GM19455 (cell line): ENCODE measurements at regions not wholly inside any gene's neighbourhood (a gene's known extent, or its start where the extent isn't known, plus 50 kb on each side); places are given as distances from the start of the nearest gene placed in this dataset.

Experiments used
- ATAC-seq: cut with Tn5 transposase; IDR thresholded peaks from one replicate; pipeline ENCODE4 v1.9.1; 2021; ENCODE audit not compliant: unreplicated experiment

DNA sequence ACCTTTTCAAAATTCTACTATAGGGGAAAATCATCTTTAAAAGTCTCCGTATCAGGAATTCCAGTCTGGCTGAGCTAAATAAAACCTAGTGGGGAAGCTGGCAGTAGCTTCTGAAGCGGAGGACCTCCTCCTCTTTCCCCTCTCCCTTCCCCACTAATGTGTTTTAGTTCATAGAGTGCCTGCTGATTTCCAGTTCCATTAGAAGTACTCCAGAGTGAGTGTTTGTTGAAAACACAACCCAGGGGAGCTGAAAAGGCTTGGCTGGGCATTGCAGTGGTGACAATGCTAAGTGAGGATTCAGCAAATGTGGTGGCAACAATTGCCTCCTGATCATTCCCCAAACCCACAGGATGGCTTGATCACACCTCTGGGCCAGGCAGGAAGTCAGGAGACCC, 144.2 kb upstream of the FRMD6 start:
- no peak for ATAC-seq

GRCh38 chr14:51507906-51508511, 143.7 kb upstream of the FRMD6 start:
- ATAC-seq = no peak

DNA sequence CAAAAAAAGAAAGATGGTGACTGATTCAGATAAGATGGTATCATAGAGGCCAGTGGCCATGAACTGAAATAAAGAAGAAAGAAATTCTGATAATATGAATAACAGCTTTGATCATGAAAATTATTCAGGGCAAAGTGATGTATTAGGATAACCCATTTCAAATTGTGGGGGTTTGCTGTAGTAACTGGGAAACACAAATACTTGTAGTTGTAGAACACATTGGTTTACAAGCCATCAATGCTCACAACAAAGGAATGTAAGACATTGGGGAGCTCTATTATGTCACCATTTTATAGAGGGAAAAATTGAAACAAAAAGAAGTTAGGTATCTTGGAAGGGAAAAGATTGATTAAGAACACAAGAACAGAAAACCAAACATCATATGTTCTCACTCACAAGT, 140.4 kb upstream of the FRMD6 start:
- no peak for ATAC-seq

DNA sequence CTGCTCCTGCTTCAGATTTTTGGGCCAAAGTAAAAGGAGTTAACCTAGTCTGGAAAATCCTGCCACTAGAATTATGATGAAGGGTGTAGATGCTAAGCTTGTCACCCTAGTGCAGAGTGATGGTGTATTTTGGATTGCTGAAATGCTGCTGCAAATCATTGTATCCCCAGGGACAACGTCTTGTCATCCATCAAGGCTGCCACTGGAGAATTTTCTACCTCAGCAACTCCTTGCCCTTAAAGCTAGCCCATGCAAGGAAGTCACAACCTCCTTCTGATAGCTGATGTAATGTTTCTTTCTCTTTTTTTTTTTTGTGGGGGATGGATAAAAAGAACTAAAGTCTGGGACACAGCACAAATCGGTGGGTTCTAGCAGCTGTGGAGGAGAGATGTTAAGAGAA, 139.4 kb upstream of the FRMD6 start:
- no peak for ATAC-seq

- ATAC-seq = no peak
Measured at GRCh38 chr14:51513281-51513680, 138.4 kb upstream of the FRMD6 start.

DNA sequence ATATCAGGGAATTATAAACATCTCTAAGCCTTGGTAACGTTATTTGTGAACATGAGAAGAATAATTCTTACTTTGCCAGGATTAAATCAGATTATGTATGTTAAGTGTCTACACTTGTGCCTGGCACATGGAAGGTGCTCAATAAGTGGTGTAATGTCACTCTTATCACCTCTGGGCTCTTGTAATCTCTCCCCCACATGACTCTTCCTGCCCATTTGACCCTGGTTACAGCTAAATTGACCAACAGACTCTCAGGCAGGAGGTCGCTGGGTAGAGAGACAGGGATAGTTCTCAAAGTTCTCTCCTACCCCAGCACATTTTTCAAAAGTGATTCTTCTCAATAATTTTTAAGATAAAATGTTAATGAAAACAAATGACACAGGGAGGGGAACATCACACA, 137.8 kb upstream of the FRMD6 start:
- ATAC-seq = no peak

- ATAC-seq = no peak
Measured at GRCh38 chr14:51515611-51516010, 136.1 kb upstream of the FRMD6 start.

DNA sequence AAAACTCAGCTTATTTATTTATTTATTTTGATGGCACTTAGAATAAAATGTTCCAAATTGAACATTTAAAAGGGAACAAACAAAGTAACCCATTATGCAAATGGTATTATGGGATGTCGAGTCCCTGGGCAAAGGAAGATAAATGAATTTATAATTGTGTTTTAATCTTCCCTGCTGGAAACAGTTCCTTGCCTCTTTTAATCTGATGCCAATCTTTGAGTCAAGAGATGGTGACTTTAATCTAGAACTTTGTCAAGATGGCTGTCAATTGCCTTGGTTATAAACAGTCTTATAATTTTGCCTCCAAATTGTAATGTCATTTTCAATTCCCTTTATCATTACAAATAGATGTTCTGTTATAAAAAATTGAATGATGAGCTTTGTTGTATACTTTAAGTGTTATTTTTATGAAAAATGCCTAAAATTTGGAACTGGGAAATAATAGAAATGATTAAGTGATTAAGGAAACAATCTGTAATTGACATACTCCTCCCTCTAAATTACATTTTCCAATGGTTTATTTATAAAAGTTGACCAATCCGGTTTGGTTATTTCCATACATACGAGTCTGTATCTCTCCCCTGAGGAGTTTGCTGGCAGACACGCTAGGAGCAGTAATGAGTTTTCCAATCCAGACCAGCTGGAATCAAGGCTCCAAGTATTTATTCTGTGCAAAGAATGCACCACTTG, 134.9 kb upstream of the FRMD6 start:
- no peak for ATAC-seq

- no peak for ATAC-seq
Measured at GRCh38 chr14:51518280-51518679, 133.4 kb upstream of the FRMD6 start.

GRCh38 chr14:51518711-51519110, 133.0 kb upstream of the FRMD6 start:
- ATAC-seq = no peak

DNA sequence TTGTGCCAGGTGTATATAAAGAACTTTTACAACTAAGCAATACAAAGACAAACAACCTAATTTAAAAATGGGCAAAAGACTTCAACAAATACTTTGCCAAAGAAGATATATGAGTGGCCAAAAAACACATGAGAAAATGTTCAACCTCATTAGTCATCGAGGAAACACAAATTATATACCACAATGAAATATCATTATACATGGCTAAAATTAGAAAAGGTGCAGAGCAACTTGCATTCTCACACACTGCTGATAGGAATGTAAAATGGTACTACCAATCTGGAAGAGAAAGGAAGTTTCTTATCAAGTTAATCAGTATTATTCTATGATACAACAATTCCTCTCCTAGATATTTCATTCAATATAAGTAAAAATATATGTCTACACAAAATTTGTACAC, 131.6 kb upstream of the FRMD6 start:
- ATAC-seq = no peak

- no peak for ATAC-seq
Measured at GRCh38 chr14:51521764-51522163, 129.9 kb upstream of the FRMD6 start.

DNA sequence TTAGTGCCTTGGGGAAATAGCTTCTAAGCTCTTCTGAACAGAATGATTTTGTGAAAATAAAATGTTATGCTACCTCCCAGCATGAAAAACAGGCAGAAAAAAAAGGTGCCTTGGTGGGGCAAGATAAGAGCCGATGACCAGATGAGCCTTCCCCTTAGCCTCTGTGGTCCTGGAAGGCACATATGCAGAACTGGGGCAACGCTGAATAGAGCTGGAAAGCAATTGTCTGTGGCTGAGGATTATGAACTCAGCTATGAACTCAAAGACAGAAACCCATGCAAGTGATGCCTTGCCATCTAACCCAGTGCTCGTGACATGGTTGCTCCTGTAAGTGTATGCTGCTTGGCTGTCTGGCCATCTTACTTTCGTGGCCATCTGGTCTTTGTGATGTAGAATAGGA, 128.5 kb upstream of the FRMD6 start:
- ATAC-seq = no peak

- ATAC-seq = no peak
Measured at GRCh38 chr14:51525739-51526138, 126.0 kb upstream of the FRMD6 start.

DNA sequence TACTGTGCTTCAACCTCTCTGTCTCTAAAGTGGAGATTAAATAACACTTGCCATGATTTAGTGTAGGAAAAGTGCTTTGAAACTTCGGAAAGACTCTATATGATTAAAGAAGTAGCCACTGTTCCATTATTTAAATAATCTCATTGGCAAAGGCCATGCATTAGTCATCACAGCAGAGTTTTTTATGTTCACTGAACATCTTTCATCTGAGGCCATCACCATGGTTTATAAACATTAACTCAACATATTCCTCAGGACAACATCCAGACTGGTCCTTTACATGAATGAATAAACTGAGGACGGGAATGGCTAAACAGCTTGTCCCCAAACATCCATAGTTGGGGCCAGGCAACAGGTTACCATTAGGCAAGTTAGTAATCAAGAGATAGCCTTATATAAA, 124.6 kb upstream of the FRMD6 start:
- no peak for ATAC-seq

- no peak for ATAC-seq
Measured at GRCh38 chr14:51529736-51530135, 122.0 kb upstream of the FRMD6 start.

DNA sequence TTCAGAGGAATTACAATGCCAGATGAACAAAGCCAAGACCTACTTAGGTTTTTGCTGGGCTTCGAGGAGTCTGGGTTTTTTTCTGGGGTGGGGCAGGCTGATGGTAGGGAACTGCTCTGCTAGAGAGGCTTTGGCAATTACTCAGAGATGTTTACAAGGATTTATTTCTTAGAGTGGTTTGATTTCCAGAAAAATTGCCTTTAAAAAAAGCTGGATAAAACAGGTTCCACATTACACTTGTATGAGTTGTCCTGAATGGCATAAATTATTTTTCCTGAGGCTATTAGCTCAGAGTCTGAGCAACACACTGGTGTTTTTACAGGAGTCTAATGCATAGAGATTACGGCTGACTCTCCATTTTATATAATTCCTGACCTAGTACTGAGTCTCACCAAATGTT, 118.5 kb upstream of the FRMD6 start:
- ATAC-seq = no peak

DNA sequence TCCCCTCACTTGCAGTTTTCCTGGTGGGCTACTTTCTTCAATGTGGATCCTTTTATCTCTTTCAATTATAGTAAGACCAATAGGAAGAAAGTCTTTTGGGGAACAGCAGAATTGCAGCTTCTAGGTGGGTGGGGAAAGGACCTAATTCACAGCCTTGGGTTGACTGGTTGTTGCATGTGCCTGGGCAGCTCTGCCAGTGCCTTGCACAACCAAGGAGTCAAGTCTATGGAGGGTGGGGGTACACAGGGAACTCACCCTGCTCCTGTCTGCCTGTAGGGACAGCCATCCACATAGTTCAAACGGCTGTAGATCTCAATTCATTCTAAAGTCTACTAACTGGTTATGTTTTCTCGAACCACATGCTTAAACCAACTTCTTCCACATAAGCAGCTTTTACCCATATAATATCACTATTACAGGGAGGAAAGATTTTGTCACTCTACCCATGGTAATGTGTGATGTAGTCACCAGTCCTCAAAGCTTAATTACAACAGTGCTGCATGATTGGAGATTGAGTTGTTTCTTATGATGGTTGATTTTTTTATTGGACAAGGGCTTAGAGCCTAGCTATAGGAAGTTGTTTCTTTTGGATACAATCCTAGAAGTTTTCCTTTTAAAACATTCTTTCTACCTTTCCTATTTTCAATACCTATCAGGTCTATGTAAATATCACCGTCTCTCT, 117.7 kb upstream of the FRMD6 start:
- no peak for ATAC-seq

DNA sequence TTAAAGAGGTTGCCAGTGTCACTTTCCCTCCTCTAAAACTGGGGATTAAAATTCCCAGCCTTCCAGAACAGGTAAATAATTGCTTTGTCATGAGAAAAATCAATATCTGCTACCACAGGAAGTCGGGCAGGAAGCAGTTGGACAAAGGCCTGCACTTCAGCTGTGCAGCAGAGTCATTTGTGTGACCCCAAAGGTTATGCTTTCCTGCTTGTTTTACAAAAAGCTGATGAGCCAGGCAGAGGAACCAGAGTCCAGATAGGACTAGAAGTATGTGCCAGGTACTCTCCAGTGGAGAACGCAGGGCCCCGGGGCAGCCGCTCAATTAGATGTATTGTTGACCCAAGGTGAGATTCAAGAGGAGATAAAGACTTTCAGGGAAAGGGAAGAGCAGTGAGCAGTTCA, 117.1 kb upstream of the FRMD6 start:
- no peak for ATAC-seq

DNA sequence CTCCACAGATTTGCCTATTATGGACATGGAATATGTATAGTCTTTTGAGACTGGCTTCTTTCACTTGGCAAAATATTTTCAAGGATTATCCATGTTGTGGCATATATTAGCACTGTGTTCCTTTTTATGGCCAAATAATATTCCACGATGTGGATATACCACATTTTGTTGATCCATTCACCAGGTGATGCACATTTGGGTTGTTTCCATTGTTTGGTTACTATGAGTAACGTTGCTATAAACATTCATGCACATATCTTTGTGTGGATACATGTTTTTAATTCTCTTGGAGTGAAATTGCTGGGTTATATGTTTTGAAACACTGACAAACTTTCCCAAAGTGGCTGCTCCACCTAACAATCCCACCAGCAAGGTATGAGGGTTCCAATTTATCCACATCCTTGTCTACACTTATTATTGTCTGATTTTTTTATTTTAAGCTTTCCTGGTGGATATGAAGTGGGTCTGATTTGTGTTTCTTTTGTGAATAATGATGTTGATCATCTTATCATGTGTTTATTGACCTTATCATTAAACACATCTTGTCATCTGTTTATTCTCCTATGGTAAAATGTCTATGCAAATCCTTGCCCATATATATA, 116.2 kb upstream of the FRMD6 start:
- no peak for ATAC-seq

GRCh38 chr14:51538973-51539372, 112.7 kb upstream of the FRMD6 start:
- ATAC-seq = no peak

DNA sequence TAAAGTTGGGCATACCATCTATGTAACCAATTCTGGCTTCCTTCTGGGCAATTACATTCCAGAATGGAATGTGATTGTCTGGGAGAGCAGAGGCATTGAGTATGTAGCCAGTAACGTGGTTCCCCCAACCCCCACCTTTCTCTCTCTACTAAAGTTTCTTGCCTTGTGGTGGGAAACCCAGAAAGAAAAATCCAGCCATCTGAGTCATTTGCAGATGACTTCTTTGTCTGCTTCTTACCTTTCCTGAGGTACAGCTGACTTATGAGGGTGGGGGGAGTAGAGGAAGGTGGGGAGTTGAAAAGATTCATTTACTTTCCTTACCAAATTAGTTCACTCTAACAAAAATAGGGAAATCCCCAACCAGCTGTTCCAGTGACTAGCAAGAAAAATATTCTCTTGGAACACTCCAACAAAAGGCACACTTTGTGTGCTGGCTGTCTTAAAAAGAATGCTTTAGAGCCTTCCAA, 112.1 kb upstream of the FRMD6 start:
- no peak for ATAC-seq
